Mucosa of gallbladder (tissue), 1 donor: ENCODE measurements at regions not wholly inside any gene's neighbourhood (a gene's known extent, or its start where the extent isn't known, plus 50 kb on each side); places are given as distances from the start of the nearest gene placed in this dataset.

Experiments
- DNase-seq: peaks from one replicate; pipeline ENCODE4 v3.0.0-alpha.2; 2020; ENCODE audit warnings: low spot score
- donor health status: DM: no; HTN: no; CAD: no.

GRCh38 chr15:77764095-77764494 is 131.4 kb upstream of the LINGO1 start:
- DNase-seq: no peak

DNA sequence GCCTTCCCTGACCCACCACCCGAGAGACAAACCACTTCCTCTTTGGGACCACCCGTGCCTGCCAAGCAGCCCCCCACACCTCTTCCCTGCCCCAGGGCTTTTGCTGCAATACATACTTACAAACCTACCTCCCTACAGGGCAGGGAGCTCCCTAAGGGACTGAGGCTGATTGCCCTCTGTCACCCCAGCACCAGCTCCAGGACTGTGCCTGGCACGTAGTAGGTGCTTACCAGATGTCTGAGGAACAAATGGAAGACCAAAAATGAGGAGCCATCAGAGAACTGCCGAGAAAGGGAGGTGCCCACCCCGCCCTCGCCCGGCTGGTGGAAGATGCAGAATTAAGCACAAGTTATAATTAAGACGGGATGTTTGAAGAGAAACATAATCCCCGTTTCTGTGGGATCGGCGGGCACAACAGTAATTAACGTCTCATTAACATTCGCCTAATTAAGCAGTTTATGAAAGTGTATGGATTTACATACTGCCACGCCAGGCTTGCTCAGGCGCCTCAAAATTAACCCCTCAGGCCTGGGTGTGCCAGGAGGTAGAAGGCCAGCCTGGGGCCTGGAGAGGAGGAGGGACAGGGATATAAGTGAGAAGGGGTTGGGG is 130.1 kb upstream of the LINGO1 start:
- no peak for DNase-seq

- DNase-seq: no peak
Observed at GRCh38 chr15:77759896-77760592, 127.3 kb upstream of the LINGO1 start.

DNA sequence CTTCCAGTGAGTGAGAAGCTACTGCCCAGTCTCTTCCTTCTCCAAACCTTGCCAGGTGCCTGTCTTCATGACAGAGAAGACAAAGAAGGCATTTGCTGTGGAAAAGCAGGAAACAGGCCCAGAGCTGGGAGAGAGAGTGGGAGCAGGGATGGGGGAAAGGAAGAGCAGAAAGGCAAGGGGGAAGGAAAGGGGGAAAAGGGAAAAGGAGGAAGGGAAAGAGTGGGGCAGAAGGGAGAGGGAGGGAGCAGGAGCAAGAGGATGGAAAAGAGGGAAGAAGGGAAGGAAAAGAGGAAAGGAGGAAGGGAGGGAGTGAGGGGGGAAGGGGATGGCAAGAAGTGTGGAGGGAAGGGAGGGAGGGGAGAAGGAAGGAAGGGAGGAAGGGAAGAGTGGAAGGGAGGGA is 121.2 kb upstream of the LINGO1 start:
- DNase-seq: no peak

- peak; percentile 14 for DNase-seq
Observed at GRCh38 chr15:77753281-77753873, 120.7 kb upstream of the LINGO1 start.

DNA sequence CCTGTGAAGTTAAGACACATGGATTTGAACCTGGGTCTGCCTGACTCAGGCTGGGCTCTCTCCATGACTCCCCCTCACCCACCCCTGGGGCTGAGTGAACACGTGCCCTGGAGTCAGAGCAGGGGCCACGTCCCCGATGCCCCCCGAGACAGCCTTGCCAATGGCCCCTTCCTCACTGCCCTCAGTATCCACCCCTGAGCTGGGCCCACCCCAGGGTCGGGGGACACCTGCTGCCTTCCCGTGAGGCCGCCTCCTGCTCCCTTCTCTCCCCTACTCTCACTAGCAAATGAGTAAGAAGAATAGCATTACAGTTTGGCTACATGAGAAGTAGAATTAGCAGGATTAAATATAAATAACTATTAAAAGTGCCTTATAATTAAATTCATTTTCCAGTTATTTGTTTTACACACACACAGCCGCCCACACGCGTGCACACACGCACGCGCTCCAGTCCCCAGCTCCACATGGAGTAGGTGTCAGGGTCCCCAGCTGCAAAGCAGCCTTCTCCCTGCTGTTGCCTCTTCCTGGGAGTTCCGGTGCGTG is 117.4 kb upstream of the LINGO1 start:
- DNase-seq: no peak

- DNase-seq: no peak
Observed at GRCh38 chr15:77749236-77749997, 116.7 kb upstream of the LINGO1 start.

GRCh38 chr15:77748078-77749064 is 115.7 kb upstream of the LINGO1 start:
- DNase-seq: no peak

DNA sequence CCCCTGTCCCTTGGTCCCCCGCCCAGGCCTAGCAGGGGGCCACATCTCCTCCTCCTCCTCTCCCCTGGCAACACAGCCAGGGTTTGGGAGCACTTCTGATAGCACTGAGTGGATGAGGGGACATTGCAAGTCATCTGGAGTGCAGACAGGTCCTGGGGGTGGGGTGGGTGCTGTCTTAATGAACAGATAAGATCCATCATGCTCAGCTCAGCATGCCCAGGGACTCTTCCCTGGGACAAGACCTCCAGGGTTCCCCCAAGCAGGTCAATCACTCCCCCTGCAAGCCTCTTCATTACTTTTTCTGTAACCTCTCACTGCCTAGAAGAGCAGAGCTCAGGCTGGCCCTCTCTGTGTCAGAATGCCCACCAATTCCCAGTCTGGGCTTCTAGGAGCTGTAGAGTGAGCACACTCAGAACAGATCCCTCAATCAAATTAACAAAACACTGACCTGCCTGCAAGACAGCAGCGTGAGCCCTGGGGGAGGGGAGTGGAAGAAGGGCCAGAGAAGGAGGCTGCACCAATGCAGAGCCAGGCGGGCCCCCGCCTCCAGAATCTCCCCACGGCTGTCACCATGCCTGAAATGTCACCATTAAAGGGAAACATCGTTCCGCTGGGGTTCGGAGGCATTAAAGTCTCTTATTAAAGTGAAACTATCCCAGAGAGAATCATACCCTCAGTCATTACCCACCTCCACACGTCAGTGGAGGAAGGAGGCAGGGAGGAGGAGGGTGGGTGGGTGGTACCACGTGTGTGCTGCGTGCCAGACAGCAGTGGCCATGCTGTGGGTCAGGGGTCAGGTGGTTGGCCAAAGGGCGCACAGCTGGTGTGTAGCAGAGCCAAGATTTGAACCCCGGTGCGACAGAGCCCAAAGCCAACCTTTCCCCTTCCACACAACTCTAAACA is 114.7 kb upstream of the LINGO1 start:
- DNase-seq: no peak

- no peak for DNase-seq
Observed at GRCh38 chr15:77746254-77747174, 113.8 kb upstream of the LINGO1 start.

GRCh38 chr15:77744398-77744797 is 111.7 kb upstream of the LINGO1 start:
- no peak for DNase-seq

DNA sequence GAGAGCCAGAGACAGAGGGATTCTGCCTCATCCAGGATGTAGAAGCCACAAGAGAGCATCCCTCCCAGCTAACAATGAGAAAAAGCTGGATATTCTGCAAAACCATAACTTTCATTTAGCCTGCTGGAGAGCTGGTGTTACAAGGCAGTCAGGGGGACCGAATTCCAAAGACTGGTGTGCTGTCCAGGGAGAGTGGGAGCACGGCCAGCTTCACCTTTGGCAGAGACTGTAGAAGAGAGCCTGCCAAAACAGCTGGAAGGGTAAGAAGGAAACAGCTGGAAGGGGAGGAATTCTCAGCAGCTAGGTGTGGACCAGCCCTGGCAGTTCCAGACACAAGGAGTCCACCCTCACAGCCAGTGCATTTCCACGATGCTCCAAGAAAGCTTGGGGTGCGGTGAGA is 109.9 kb upstream of the LINGO1 start:
- DNase-seq: no peak

GRCh38 chr15:77742127-77742526 is 109.4 kb upstream of the LINGO1 start:
- no peak for DNase-seq

GRCh38 chr15:77741106-77741505 is 108.4 kb upstream of the LINGO1 start:
- no peak for DNase-seq

GRCh38 chr15:77739591-77740378 is 107.1 kb upstream of the LINGO1 start:
- no peak for DNase-seq

- DNase-seq: no peak
Observed at GRCh38 chr15:77738441-77739302, 106.0 kb upstream of the LINGO1 start.

DNA sequence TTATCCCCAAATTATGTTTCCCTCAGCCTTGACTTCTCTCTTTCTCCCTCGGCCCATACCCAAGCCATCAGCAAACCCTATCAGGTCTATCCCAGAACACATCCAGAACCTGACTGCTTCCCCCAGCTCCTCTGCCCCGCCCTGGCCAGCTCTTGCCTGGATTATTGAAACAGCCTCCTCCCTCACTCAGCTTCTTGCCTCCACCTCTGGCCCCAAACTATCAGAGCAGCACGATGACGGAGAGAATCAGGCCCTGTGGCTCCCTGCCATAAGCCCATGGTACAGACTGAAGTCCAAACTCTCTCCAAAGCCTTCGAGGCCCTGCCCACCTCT is 105.3 kb upstream of the LINGO1 start:
- no peak for DNase-seq
